ENCODE measurements at regions not wholly inside any gene's neighbourhood (a gene's known extent, or its start where the extent isn't known, plus 50 kb on each side); places are given as distances from the start of the nearest gene placed in this dataset.

- TF ChIP-seq ZNF70 (CRISPR knock-in tag; IDR thresholded peaks at IDR 0.05), result no peak
- no peak for TF ChIP-seq ZNF565 (CRISPR knock-in tag; conservative IDR thresholded peaks at IDR 0.05; ENCODE audit: low read depth)
- no peak for TF ChIP-seq CSDC2 (CRISPR knock-in tag; IDR thresholded peaks at IDR 0.05)
- TF ChIP-seq ISL1 (CRISPR knock-in tag; IDR thresholded peaks at IDR 0.05), result no peak
- no peak for TF ChIP-seq BACH2 (CRISPR knock-in tag; IDR thresholded peaks at IDR 0.05; ENCODE audit: borderline replicate concordance)
- TF ChIP-seq GLIS3 (CRISPR knock-in tag; IDR thresholded peaks at IDR 0.05), result no peak
- no peak for TF ChIP-seq TCF4 (CRISPR knock-in tag; IDR thresholded peaks at IDR 0.05; ENCODE audit: borderline replicate concordance)
- no peak for TF ChIP-seq TOX (CRISPR knock-in tag; IDR thresholded peaks at IDR 0.05; ENCODE audit: borderline replicate concordance)
- no peak for TF ChIP-seq ZFP3 (CRISPR knock-in tag; IDR thresholded peaks at IDR 0.05)
- TF ChIP-seq ZC3H10 (CRISPR knock-in tag; IDR thresholded peaks at IDR 0.05), result no peak
- TF ChIP-seq CSRNP3 (CRISPR knock-in tag; IDR thresholded peaks at IDR 0.05), result no peak
- TF ChIP-seq ZNF8 (CRISPR knock-in tag; IDR thresholded peaks at IDR 0.05), result no peak
- TF ChIP-seq ESRRG (CRISPR knock-in tag; IDR thresholded peaks at IDR 0.05), result no peak
- no peak for TF ChIP-seq PATZ1 (CRISPR knock-in tag; IDR thresholded peaks at IDR 0.05; ENCODE audit: borderline replicate concordance)
- TF ChIP-seq ARNTL (CRISPR knock-in tag; IDR thresholded peaks at IDR 0.05; ENCODE audit: borderline replicate concordance, low read depth), result no peak
- no peak for TF ChIP-seq TSHZ2 (CRISPR knock-in tag; IDR thresholded peaks at IDR 0.05)
- ATAC-seq, result peak; percentile 96
These were observed 1273.0 kb downstream of the EFNA5 start for GRCh38 chr5:106397700-106398099.

- no peak for TF ChIP-seq TSHZ2 (CRISPR knock-in tag; IDR thresholded peaks at IDR 0.05)
- TF ChIP-seq PATZ1 (CRISPR knock-in tag; IDR thresholded peaks at IDR 0.05; ENCODE audit: borderline replicate concordance), result no peak
- TF ChIP-seq BACH2 (CRISPR knock-in tag; IDR thresholded peaks at IDR 0.05; ENCODE audit: borderline replicate concordance), result no peak
- TF ChIP-seq SNAI2 (CRISPR knock-in tag; IDR thresholded peaks at IDR 0.05), result no peak
- TF ChIP-seq ZNF70 (CRISPR knock-in tag; IDR thresholded peaks at IDR 0.05), result no peak
- no peak for TF ChIP-seq ESRRG (CRISPR knock-in tag; IDR thresholded peaks at IDR 0.05)
- TF ChIP-seq TCF4 (CRISPR knock-in tag; IDR thresholded peaks at IDR 0.05; ENCODE audit: borderline replicate concordance), result no peak
- TF ChIP-seq CSRNP3 (CRISPR knock-in tag; IDR thresholded peaks at IDR 0.05), result no peak
- no peak for TF ChIP-seq PPARA (CRISPR knock-in tag; IDR thresholded peaks at IDR 0.05; ENCODE audit: borderline replicate concordance)
- TF ChIP-seq CSDC2 (CRISPR knock-in tag; IDR thresholded peaks at IDR 0.05), result no peak
- no peak for TF ChIP-seq ZC3H10 (CRISPR knock-in tag; IDR thresholded peaks at IDR 0.05)
- TF ChIP-seq POU6F1 (CRISPR knock-in tag; IDR thresholded peaks at IDR 0.05; ENCODE audit: borderline replicate concordance, low read depth), result no peak
- TF ChIP-seq ZFP30 (CRISPR knock-in tag; IDR thresholded peaks at IDR 0.05), result no peak
- TF ChIP-seq ZNF565 (CRISPR knock-in tag; conservative IDR thresholded peaks at IDR 0.05; ENCODE audit: low read depth), result no peak
- TF ChIP-seq ZFP3 (CRISPR knock-in tag; IDR thresholded peaks at IDR 0.05), result no peak
- TF ChIP-seq TOX (CRISPR knock-in tag; IDR thresholded peaks at IDR 0.05; ENCODE audit: borderline replicate concordance), result no peak
- no peak for TF ChIP-seq GLIS3 (CRISPR knock-in tag; IDR thresholded peaks at IDR 0.05)
- no peak for ATAC-seq
These were observed 1277.5 kb downstream of the EFNA5 start for GRCh38 chr5:106393276-106393675.
